H1 (cell line): ENCODE measurements at regions not wholly inside any gene's neighbourhood (a gene's known extent, or its start where the extent isn't known, plus 50 kb on each side); places are given as distances from the start of the nearest gene placed in this dataset.

ENCODE experiments used
- CTCF ChIA-PET: fragments of 300-600 bp; sonication (Branson Sonifier 250); formaldehyde crosslinking; loops from one replicate; lab custom pipeline; 2021; ENCODE audit not compliant: partially characterized antibody; lab: Charles Lee
- POLR2A ChIA-PET: fragments of 300-600 bp; sonication (Branson Sonifier 250); formaldehyde crosslinking; loops from one replicate; lab custom pipeline; 2021; ENCODE audit warnings: inconsistent platforms; ENCODE audit not compliant: partially characterized antibody; lab: Charles Lee
- DNase-seq, 2 experiments: peaks; one replicate each; pipeline versions ENCODE4 v3.0.0 to v3.0.0-alpha.2; 2010 to 2022; ENCODE audit warnings: low spot score in 2 of 2, low read depth in 1 of 2, mixed read lengths in 1 of 2
- FAIRE-seq: peaks from 2 replicates; lab custom pipeline; 2011; peaks lifted over from hg19 to GRCh38; lab: Jason Lieb, UNC
- H2AFZ ChIP-seq: 2 replicates; pipeline ENCODE4 v1.8.1; 2012; ENCODE audit warnings: low read length, inconsistent platforms
- H2AK5ac ChIP-seq: 2 replicates; pipeline ENCODE4 v1.6.1; 2013; ENCODE audit warnings: low read depth, low read length
- H2BK120ac ChIP-seq: replicated peaks from 2 replicates; pipeline ENCODE3; 2013; ENCODE audit warnings: low read depth, low read length, inconsistent platforms
- H2BK12ac ChIP-seq: 2 replicates; pipeline ENCODE4 v1.6.1; 2013; ENCODE audit warnings: low read depth, low read length
- H2BK15ac ChIP-seq: 2 replicates; pipeline ENCODE4 v1.6.1; 2013; ENCODE audit warnings: low read length
- H2BK20ac ChIP-seq: 2 replicates; pipeline ENCODE4 v1.6.1; 2013; ENCODE audit warnings: low read length
- H2BK5ac ChIP-seq: 2 replicates; pipeline ENCODE4 v1.6.1; 2013; ENCODE audit warnings: low read depth, low read length
- H3K14ac ChIP-seq: 2 replicates; pipeline ENCODE4 v1.6.1; 2013; ENCODE audit warnings: inconsistent platforms; ENCODE audit not compliant: insufficient read length
- H3K18ac ChIP-seq: 2 replicates; pipeline ENCODE4 v1.6.1; 2013; ENCODE audit warnings: low read length; ENCODE audit errors: extremely low read depth
- H3K23ac ChIP-seq: 2 replicates; pipeline ENCODE4 v1.6.1; 2013; ENCODE audit warnings: inconsistent platforms; ENCODE audit not compliant: insufficient read length
- H3K23me2 ChIP-seq: 2 replicates; pipeline ENCODE4 v1.6.1; 2013; ENCODE audit warnings: low read depth, low read length
- H3K27ac ChIP-seq: 2 replicates; pipeline ENCODE4 v1.6.1; 2011; ENCODE audit warnings: low read depth, low read length, inconsistent platforms
- H3K27me3 ChIP-seq, 4 experiments: replicated peaks in 1 of 4; 1 replicate in 1 of 4; 2 replicates in 3 of 4; pipeline versions ENCODE4 v1.6.1 to v1.8.1; 2011 to 2013; ENCODE audit warnings: low read length in 3 of 4, mild to moderate bottlenecking in 3 of 4, inconsistent platforms in 2 of 4, mixed read lengths in 2 of 4, moderate library complexity in 1 of 4; ENCODE audit not compliant: control insufficient read depth in 3 of 4, insufficient read depth in 3 of 4; ENCODE audit errors: extremely low read depth in 1 of 4
- H3K36me3 ChIP-seq, 4 experiments: 2 replicates each; pipeline versions ENCODE4 v1.6.1 to v1.8.1; 2011 to 2013; ENCODE audit warnings: mild to moderate bottlenecking in 4 of 4, low read length in 3 of 4, moderate library complexity in 2 of 4, control low read depth in 1 of 4, inconsistent platforms in 1 of 4; ENCODE audit not compliant: insufficient read depth in 4 of 4, control insufficient read depth in 2 of 4
- H3K4ac ChIP-seq: replicated peaks from 2 replicates; pipeline ENCODE3; 2013; ENCODE audit warnings: low read length, low read depth, mixed read lengths, inconsistent platforms; ENCODE audit not compliant: insufficient read length
- H3K4me1 ChIP-seq, 4 experiments: replicated peaks in 1 of 4; 1 replicate in 1 of 4; 2 replicates in 3 of 4; pipeline versions ENCODE4 v1.6.1 to v1.8.1; 2011 to 2013; ENCODE audit warnings: low read length in 3 of 4, inconsistent platforms in 2 of 4, mixed read lengths in 1 of 4; ENCODE audit not compliant: insufficient read depth in 4 of 4, control insufficient read depth in 3 of 4
- H3K4me2 ChIP-seq, 2 experiments: 2 replicates each; pipeline versions ENCODE4 v1.6.1 to v1.8.1; 2011 to 2013; ENCODE audit warnings: low read depth in 2 of 2, low read length in 2 of 2, control low read depth in 1 of 2, inconsistent platforms in 1 of 2, mild to moderate bottlenecking in 1 of 2; ENCODE audit not compliant: insufficient read depth in 1 of 2
- H3K4me3 ChIP-seq, 4 experiments: fragments of 200-600, 300-600 bp in 1 of 4; sonication (generic), shearing (Covaris generic), sonication (Bioruptor Twin) in 1 of 4; 2 replicates each; pipeline versions ENCODE4 v1.5.1 to v1.8.1; 2011 to 2016; ENCODE audit warnings: low read length in 4 of 4, low read depth in 3 of 4, control low read depth in 2 of 4, inconsistent platforms in 2 of 4, mild to moderate bottlenecking in 2 of 4, mixed read lengths in 1 of 4, moderate library complexity in 1 of 4; ENCODE audit not compliant: insufficient read depth in 2 of 4; ENCODE audit errors: extremely low read depth in 1 of 4
- H3K56ac ChIP-seq: replicated peaks from 2 replicates; pipeline ENCODE3; 2013; ENCODE audit warnings: low read depth, mild to moderate bottlenecking, mixed read lengths, low read length, inconsistent platforms; ENCODE audit not compliant: insufficient read length
- H3K79me1 ChIP-seq: 2 replicates; pipeline ENCODE4 v1.6.1; 2013; ENCODE audit warnings: low read depth, low read length, control low read depth
- H3K79me2 ChIP-seq, 2 experiments: 2 replicates each; pipeline versions ENCODE4 v1.6.1 to v1.8.1; 2012 to 2013; ENCODE audit warnings: low read length in 2 of 2, mild to moderate bottlenecking in 2 of 2, inconsistent platforms in 1 of 2; ENCODE audit not compliant: insufficient read depth in 2 of 2, control insufficient read depth in 1 of 2
- H3K9ac ChIP-seq, 4 experiments: replicated peaks in 1 of 4; 1 replicate in 1 of 4; 2 replicates in 3 of 4; pipeline versions ENCODE4 v1.6.1 to v1.8.1; 2011 to 2013; ENCODE audit warnings: low read depth in 3 of 4, low read length in 3 of 4, control low read depth in 2 of 4, mild to moderate bottlenecking in 2 of 4, moderate library complexity in 2 of 4, inconsistent platforms in 1 of 4; ENCODE audit errors: extremely low read depth in 1 of 4
- H3K9me3 ChIP-seq, 2 experiments: 2 replicates each; pipeline versions ENCODE4 v1.6.1 to v1.8.1; 2012 to 2013; ENCODE audit warnings: mild to moderate bottlenecking in 2 of 2, moderate library complexity in 2 of 2, control low read depth in 1 of 2, inconsistent platforms in 1 of 2, low read depth in 1 of 2, low read length in 1 of 2, mixed read lengths in 1 of 2; ENCODE audit not compliant: insufficient read depth in 2 of 2
- H4K20me1 ChIP-seq, 2 experiments: replicated peaks in 1 of 2; 2 replicates each; pipeline versions ENCODE3 to v1.8.1; 2011 to 2013; ENCODE audit warnings: inconsistent platforms in 2 of 2, low read length in 2 of 2, mild to moderate bottlenecking in 1 of 2; ENCODE audit not compliant: insufficient read depth in 2 of 2, control insufficient read depth in 1 of 2
- H4K5ac ChIP-seq: 2 replicates; pipeline ENCODE4 v1.6.1; 2013; ENCODE audit warnings: low read length, low read depth, mixed read lengths, inconsistent platforms; ENCODE audit not compliant: insufficient read length
- H4K8ac ChIP-seq: 2 replicates; pipeline ENCODE4 v1.8.0; 2013; ENCODE audit warnings: mild to moderate bottlenecking, moderate library complexity, low read length, inconsistent platforms; ENCODE audit not compliant: insufficient read depth; ENCODE audit errors: extremely low read depth
- H4K91ac ChIP-seq: replicated peaks from 2 replicates; pipeline ENCODE3; 2013; ENCODE audit warnings: low read length, mixed read lengths, inconsistent platforms; ENCODE audit not compliant: insufficient read length
- BACH1 ChIP-seq: IDR thresholded peaks from 2 replicates; pipeline ENCODE4 v1.6.1; 2012; ENCODE audit warnings: low read length, improper control_type of control experiment
- BCL11A ChIP-seq, 2 experiments: IDR thresholded peaks; one replicate each; pipeline ENCODE4 v1.6.1; 2011; ENCODE audit warnings: low read depth in 2 of 2, low read length in 2 of 2, mild to moderate bottlenecking in 2 of 2
- CBX8 ChIP-seq: fragments of 300-800, 300-1000 bp; sonication (generic); IDR thresholded peaks from 2 replicates; pipeline ENCODE4 v1.7.1; 2016; ENCODE audit warnings: low read depth, low read length, borderline replicate concordance
- HDAC6 ChIP-seq: IDR thresholded peaks from one replicate; pipeline ENCODE4 v1.7.1; 2012; ENCODE audit warnings: low read depth, mild to moderate bottlenecking, inconsistent platforms, low read length, moderate library complexity
- KDM5A ChIP-seq: fragments of 200-600 bp; IDR thresholded peaks from 2 replicates; pipeline ENCODE4 v1.7.1; 2012; ENCODE audit warnings: mild to moderate bottlenecking, low read length, inconsistent platforms, mixed read lengths
- MAFK ChIP-seq: IDR thresholded peaks from 2 replicates; pipeline ENCODE4 v1.6.1; 2012; ENCODE audit warnings: low read depth, mild to moderate bottlenecking, improper control_type of control experiment, low read length
- NRF1 ChIP-seq: IDR thresholded peaks from 2 replicates; pipeline ENCODE4 v1.6.1; 2011; ENCODE audit warnings: mild to moderate bottlenecking, low read depth, low read length, improper control_type of control experiment
- RAD21 ChIP-seq, 2 experiments: IDR thresholded peaks in 1 of 2; conservative IDR thresholded peaks in 1 of 2; 2 replicates each; pipeline ENCODE4 v1.6.1; 2011; ENCODE audit warnings: low read depth in 2 of 2, low read length in 2 of 2, improper control_type of control experiment in 1 of 2, inconsistent platforms in 1 of 2, mild to moderate bottlenecking in 1 of 2, moderate library complexity in 1 of 2
- RBBP5 ChIP-seq: IDR thresholded peaks from 2 replicates; pipeline ENCODE4 v1.7.1; 2012; ENCODE audit warnings: low read depth, mild to moderate bottlenecking, inconsistent platforms, low read length, moderate library complexity, borderline replicate concordance
- RFX5 ChIP-seq: IDR thresholded peaks from 2 replicates; pipeline ENCODE4 v1.6.1; 2011; ENCODE audit warnings: low read depth, low read length, improper control_type of control experiment, borderline replicate concordance
- SP2 ChIP-seq: IDR thresholded peaks from 2 replicates; pipeline ENCODE4 v1.6.1; 2012; ENCODE audit warnings: mild to moderate bottlenecking, low read length, inconsistent platforms
- YY1 ChIP-seq: IDR thresholded peaks from 2 replicates; pipeline ENCODE4 v1.6.1; 2011; ENCODE audit warnings: low read depth, mild to moderate bottlenecking, low read length
- TF ChIP-seq, protein P1 (sequence below): IDR thresholded peaks from 2 replicates; pipeline ENCODE4 v1.6.1; 2012; ENCODE audit warnings: low read length, inconsistent platforms
- TF ChIP-seq, protein P2 (sequence below): IDR thresholded peaks from 2 replicates; pipeline ENCODE4 v1.6.1; 2011; ENCODE audit warnings: low read length, improper control_type of control experiment

DNA sequence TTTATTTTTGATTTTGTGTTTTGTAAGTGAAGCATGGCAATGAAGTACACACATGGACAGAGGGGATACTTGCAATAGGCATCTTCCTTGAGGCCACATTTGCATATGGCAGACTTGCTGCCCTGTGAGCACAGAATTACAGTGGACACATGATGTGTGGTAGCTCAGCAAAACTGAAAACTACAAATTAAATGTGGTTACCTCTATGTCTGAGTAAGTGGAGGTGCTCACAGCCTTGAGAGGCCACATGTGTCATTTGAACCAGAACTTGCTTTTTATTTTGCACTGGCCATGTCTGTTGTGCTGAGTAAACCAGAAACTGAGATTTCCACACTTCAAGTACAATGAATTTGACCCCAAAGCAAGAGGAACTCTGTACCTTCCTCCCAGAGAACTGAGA is 998.5 kb upstream of the NXPH2 start:
- no peak for DNase-seq
- TF ChIP-seq HDAC6 (no peak), YY1 (no peak), BCL11A (IDR thresholded peaks at IDR 0.05; ENCODE audit: low read depth in 2 of 2, low read length in 2 of 2) (no peak), RAD21 (IDR thresholded peaks at IDR 0.05 in 1 of 2, conservative IDR thresholded peaks at IDR 0.05 in 1 of 2; ENCODE audit: low read depth in 2 of 2, low read length in 2 of 2) (no peak), BACH1 (no peak), NRF1 (no peak), RFX5 (no peak), MAFK (no peak), SP2 (no peak), KDM5A (no peak), RBBP5 (no peak), CBX8 (no peak)
- TF ChIP-seq, protein P1, sequence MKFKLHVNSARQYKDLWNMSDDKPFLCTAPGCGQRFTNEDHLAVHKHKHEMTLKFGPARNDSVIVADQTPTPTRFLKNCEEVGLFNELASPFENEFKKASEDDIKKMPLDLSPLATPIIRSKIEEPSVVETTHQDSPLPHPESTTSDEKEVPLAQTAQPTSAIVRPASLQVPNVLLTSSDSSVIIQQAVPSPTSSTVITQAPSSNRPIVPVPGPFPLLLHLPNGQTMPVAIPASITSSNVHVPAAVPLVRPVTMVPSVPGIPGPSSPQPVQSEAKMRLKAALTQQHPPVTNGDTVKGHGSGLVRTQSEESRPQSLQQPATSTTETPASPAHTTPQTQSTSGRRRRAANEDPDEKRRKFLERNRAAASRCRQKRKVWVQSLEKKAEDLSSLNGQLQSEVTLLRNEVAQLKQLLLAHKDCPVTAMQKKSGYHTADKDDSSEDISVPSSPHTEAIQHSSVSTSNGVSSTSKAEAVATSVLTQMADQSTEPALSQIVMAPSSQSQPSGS, result no peak
- TF ChIP-seq, protein P2, sequence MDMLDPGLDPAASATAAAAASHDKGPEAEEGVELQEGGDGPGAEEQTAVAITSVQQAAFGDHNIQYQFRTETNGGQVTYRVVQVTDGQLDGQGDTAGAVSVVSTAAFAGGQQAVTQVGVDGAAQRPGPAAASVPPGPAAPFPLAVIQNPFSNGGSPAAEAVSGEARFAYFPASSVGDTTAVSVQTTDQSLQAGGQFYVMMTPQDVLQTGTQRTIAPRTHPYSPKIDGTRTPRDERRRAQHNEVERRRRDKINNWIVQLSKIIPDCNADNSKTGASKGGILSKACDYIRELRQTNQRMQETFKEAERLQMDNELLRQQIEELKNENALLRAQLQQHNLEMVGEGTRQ, result no peak

More for the DNA sequence above, 998.5 kb upstream of the NXPH2 start:
- no peak overlapping the region for H2BK5ac ChIP-seq
- H4K20me1 ChIP-seq, result no peaks in the 10 kb centered on the region
- H3K9me3 ChIP-seq, result no peaks in the 10 kb centered on the region
- no peak overlapping the region for H2AK5ac ChIP-seq
- H3K27me3 ChIP-seq, result no peaks in the 10 kb centered on the region
- H4K8ac ChIP-seq, result no peak overlapping the region
- CTCF ChIA-PET, result no interaction called here
- no peak overlapping the region for H3K4me3 ChIP-seq
- no peak overlapping the region for H2BK20ac ChIP-seq
- no peak overlapping the region for H2BK12ac ChIP-seq
- no peaks in the 10 kb centered on the region for H3K4me1 ChIP-seq
- no peak overlapping the region for H3K4me2 ChIP-seq
- H3K18ac ChIP-seq, result no peak overlapping the region
- no peak overlapping the region for H3K14ac ChIP-seq
- H2BK120ac ChIP-seq, result no peak overlapping the region
- H3K36me3 ChIP-seq, result no peaks in the 10 kb centered on the region
- no peak overlapping the region for H2AFZ ChIP-seq
- H3K27ac ChIP-seq, result no peak overlapping the region
- no peak overlapping the region for H3K56ac ChIP-seq
- no peak overlapping the region for H4K5ac ChIP-seq
- H3K79me2 ChIP-seq, result no peaks in the 10 kb centered on the region
- FAIRE-seq, result no peak
- H3K4ac ChIP-seq, result no peak overlapping the region
- H4K91ac ChIP-seq, result no peak overlapping the region
- POLR2A ChIA-PET, result no interaction called here
- H3K9ac ChIP-seq, result no peak overlapping the region
- H3K23ac ChIP-seq, result no peak overlapping the region
- no peaks in the 10 kb centered on the region for H3K79me1 ChIP-seq
- H2BK15ac ChIP-seq, result no peak overlapping the region
- H3K23me2 ChIP-seq, result no peaks in the 10 kb centered on the region
